Activated CD8-positive, alpha-beta T cell treated with anti-CD3 and anti-CD28 coated beads for 36 hours (primary cell): ENCODE measurements at regions not wholly inside any gene's neighbourhood (a gene's known extent, or its start where the extent isn't known, plus 50 kb on each side); places are given as distances from the start of the nearest gene placed in this dataset.

ENCODE experiments used
- ATAC-seq: fragments of 200-7000 bp; cut with Tn5 transposase; one replicate; pipeline ENCODE4 v1.10.0; 2021; ENCODE audit warnings: mild to moderate bottlenecking, moderate library complexity
- CTCF ChIA-PET: fragments of 350-600 bp; sonication (Branson Sonifier 250); formaldehyde crosslinking; loops from one replicate; lab custom pipeline; 2021; ENCODE audit warnings: antibody characterized with exemption; lab: Charles Lee
- POLR2A ChIA-PET: fragments of 350-600 bp; sonication (Branson Sonifier 250); formaldehyde crosslinking; loops from one replicate; lab custom pipeline; 2021; ENCODE audit warnings: antibody characterized with exemption; lab: Charles Lee
- DNase-seq: peaks from one replicate; pipeline ENCODE4 v3.0.0-alpha.2; 2020
- H3K27ac Mint-ChIP-seq: one replicate; pipeline ENCODE4 v1.8.0; 2021; ENCODE audit warnings: mild to moderate bottlenecking, mixed read lengths
- H3K27me3 Mint-ChIP-seq: one replicate; pipeline ENCODE4 v1.8.0; 2021; ENCODE audit warnings: mixed read lengths
- H3K36me3 Mint-ChIP-seq: one replicate; pipeline ENCODE4 v1.8.0; 2021; ENCODE audit warnings: low read depth, mixed read lengths
- H3K4me1 Mint-ChIP-seq: one replicate; pipeline ENCODE4 v1.8.0; 2021; ENCODE audit warnings: low read depth, mixed read lengths
- H3K4me3 Mint-ChIP-seq: one replicate; pipeline ENCODE4 v1.8.0; 2021; ENCODE audit warnings: mild to moderate bottlenecking, moderate library complexity, mixed read lengths
- H3K9me3 Mint-ChIP-seq: one replicate; pipeline ENCODE4 v1.8.0; 2021; ENCODE audit warnings: mixed read lengths
- CTCF ChIP-seq: fragments of 200-600 bp; IDR thresholded peaks from one replicate; pipeline ENCODE4 v1.8.0; 2022; ENCODE audit warnings: antibody characterized with exemption, mild to moderate bottlenecking
- intact Hi-C: fragments of 100-400 bp; cut with micrococcal nuclease; formaldehyde crosslinking; loops from one replicate; pipeline ENCODE4 v1.10.0; 2022

- no peaks in the 10 kb centered on the region for H3K4me1 Mint-ChIP-seq
- intact Hi-C loops, result no loop called here
- ATAC-seq (no peak), DNase-seq (no peak)
- H3K9me3 Mint-ChIP-seq, result peaks cover 1% of the 10 kb centered on the region
- TF ChIP-seq CTCF, result peak; percentile 32
- no peak overlapping the region for H3K27ac Mint-ChIP-seq
- ChIA-PET CTCF (no interaction called here), POLR2A (no interaction called here)
- H3K4me3 Mint-ChIP-seq, result no peak overlapping the region
- H3K27me3 Mint-ChIP-seq, result no peaks in the 10 kb centered on the region
- no peaks in the 10 kb centered on the region for H3K36me3 Mint-ChIP-seq
These were observed 411.5 kb downstream of the NFIB start for GRCh38 chr9:13902286-13903066.

- CTCF ChIA-PET, result no interaction called here
- DNase-seq, result no peak
- no peak overlapping the region for H3K4me3 Mint-ChIP-seq
- POLR2A ChIA-PET, result no interaction called here
- H3K4me1 Mint-ChIP-seq, result no peaks in the 10 kb centered on the region
- no peak for ATAC-seq
- peaks cover 1% of the 10 kb centered on the region for H3K9me3 Mint-ChIP-seq
- H3K36me3 Mint-ChIP-seq, result no peaks in the 10 kb centered on the region
- H3K27me3 Mint-ChIP-seq, result no peaks in the 10 kb centered on the region
- H3K27ac Mint-ChIP-seq, result no peak overlapping the region
- intact Hi-C loops, result no loop called here
- TF ChIP-seq CTCF, result no peak
These were observed 412.8 kb downstream of the NFIB start for GRCh38 chr9:13901176-13901575.

GRCh38 chr9:13900449-13900848 lies 413.5 kb downstream of the NFIB start:
- Mint-ChIP-seq H3K4me3 (no peak overlapping the region), H3K4me1 (no peaks in the 10 kb centered on the region), H3K27me3 (no peaks in the 10 kb centered on the region), H3K27ac (no peak overlapping the region), H3K36me3 (no peaks in the 10 kb centered on the region), H3K9me3 (peaks cover 1% of the 10 kb centered on the region)
- ChIA-PET POLR2A (no interaction called here), CTCF (no interaction called here)
- no peak for DNase-seq
- intact Hi-C loops, result no loop called here
- ATAC-seq, result no peak
- no peak for TF ChIP-seq CTCF

- CTCF ChIA-PET, result no interaction called here
- H3K9me3 Mint-ChIP-seq, result peaks cover 1% of the 10 kb centered on the region
- H3K27me3 Mint-ChIP-seq, result no peaks in the 10 kb centered on the region
These were observed 414.0 kb downstream of the NFIB start for GRCh38 chr9:13899924-13900323.

More at GRCh38 chr9:13899924-13900323, 414.0 kb downstream of the NFIB start:
- intact Hi-C loops, result no loop called here
- H3K27ac Mint-ChIP-seq, result no peak overlapping the region
- ATAC-seq (no peak), DNase-seq (no peak)
- TF ChIP-seq CTCF, result no peak
- no peak overlapping the region for H3K4me3 Mint-ChIP-seq
- H3K4me1 Mint-ChIP-seq, result no peaks in the 10 kb centered on the region
- POLR2A ChIA-PET, result no interaction called here
- H3K36me3 Mint-ChIP-seq, result no peaks in the 10 kb centered on the region
